ENCODE measurements at regions not wholly inside any gene's neighbourhood (a gene's known extent, or its start where the extent isn't known, plus 50 kb on each side); places are given as distances from the start of the nearest gene placed in this dataset.
A peak's percentile ranks its signal among the peaks of the same experiment; 100 is the strongest.

DNA sequence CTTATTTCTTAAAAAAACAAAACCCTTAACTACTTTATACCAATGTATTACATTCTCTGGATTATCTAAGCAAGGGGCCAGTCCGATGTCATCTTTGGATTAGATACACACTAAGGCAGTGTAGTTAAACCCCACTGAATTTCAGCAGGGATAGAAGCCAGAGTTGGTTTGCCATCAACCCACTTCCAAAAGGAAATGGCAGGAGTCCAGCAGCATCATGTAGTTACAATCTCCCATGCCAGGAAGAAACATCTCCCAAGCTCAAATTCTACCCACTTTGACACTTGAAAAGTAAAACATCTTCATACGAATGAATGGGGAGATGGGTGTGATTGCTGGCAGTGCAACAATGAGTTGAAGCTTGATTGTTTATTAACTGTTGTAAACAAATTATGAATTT, 203.5 kb upstream of the PLXNC1 start:
- no peak for DNase-seq

GRCh38 chr12:93946542-93947150, 201.7 kb upstream of the PLXNC1 start:
- DNase-seq, result no peak

DNA sequence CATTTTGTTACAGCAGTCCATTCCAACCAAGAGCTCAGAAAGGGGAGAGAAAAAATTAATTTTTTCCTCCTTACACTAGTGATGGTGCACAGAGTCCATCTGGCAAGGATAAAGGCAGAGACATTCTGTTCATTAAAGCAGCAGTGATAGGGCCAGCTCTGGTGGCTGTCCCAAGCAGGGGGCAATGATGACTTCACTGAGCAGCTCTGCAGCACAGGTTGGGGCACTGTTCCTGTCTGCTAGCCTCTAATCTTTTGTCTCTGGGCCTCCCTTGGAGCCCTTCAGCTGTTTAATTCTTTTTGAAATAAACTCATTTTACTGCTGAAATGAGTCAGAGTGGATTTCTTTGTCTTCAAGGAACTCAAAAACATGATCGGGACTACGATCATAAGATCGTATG, 200.9 kb upstream of the PLXNC1 start:
- no peak for DNase-seq

DNA sequence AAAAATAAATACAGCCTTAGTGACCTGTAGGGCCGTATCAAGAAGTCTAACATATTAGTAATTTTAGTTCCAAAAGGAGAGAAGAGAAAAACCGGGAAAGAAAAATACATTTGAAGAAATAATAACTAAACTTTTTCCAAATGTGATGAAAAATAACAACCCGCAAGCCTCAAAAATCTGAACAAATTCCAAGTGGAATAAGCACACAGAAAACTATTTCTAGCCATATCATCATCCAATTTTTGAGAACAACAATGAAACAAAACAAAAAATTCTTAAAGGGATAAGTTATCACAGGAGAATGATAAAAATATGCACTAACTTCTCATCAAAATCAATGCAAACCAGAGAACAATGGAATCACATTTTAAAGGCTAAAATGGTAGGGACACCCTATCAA, 198.1 kb upstream of the PLXNC1 start:
- DNase-seq, result no peak

GRCh38 chr12:93954166-93955112, 193.9 kb upstream of the PLXNC1 start:
- DNase-seq, result no peak

- no peak for DNase-seq
Measured at GRCh38 chr12:93956551-93956950, 191.8 kb upstream of the PLXNC1 start.

DNA sequence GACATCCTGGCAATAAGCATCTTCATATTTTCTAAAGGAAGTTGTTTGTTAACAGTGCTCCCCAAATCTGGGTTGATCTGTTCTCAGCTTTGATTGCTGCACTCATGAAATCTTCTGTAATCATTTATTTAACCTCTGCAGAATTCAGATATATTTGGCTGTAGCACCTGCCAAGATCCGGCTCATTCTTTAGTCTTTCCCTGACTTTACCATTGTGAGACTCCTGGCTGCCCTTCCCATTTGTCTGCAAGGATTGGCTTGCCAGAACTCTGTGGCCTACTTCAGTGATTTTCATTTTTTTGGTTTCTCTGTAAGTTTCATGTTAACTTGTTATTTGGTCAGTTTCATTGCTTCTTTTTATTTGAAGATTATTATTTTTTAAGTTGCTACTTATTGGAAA, 191.2 kb upstream of the PLXNC1 start:
- no peak for DNase-seq

DNA sequence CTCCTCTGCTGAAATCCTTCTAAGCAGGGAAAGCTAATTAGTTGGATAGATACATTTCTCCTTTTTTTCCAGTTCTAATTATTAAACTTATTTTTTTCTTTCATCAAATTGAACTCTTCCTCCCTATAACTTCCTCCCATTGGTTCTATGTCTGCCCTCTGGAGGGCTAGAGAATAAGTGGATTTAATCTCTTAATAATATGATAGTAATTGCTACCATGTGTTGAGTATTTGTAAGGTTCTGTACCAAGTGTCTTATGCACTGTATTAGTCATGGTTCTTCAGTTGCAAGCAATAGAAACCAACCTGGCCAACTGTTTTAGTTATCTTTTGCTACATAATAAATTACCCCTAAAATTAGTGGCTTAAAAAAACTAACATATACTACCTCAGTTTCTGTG, 190.5 kb upstream of the PLXNC1 start:
- no peak for DNase-seq

DNA sequence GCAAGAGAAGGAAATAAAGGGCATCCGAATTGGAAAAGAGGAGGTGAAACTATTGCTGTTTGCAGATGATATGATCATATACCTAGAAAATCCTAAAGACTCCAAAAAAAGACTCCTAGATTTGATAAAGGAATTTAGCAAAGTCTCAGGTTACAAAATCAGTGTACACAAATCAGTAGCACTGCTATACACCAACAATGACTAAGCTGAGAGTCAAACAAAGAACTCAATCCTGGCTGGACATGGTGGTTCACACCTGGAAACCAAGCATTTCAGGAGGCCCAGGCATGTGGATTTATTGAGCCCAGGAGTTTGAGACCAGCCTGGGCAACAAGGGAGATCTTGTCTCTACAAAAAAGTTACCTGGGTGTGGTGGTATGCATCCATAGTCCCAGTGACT, 188.7 kb upstream of the PLXNC1 start:
- DNase-seq, result no peak

DNA sequence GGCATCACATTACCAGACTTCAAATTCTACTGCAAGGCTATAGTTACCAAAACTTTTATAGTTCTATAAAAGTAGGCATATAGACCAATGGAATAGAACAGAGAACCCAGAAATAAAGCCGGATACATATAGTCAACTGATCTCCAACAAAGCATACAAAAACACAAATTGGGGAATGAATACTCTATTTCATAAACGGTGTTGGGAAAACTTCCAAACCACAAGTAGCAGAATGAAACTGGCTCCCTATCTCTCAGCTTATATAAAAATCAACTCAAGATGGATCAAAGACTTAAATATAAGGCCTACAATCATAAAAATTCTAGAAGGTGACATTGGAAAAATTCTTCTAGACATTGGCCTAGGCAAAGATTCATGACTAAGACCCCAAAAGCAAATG, 187.9 kb upstream of the PLXNC1 start:
- no peak for DNase-seq

DNA sequence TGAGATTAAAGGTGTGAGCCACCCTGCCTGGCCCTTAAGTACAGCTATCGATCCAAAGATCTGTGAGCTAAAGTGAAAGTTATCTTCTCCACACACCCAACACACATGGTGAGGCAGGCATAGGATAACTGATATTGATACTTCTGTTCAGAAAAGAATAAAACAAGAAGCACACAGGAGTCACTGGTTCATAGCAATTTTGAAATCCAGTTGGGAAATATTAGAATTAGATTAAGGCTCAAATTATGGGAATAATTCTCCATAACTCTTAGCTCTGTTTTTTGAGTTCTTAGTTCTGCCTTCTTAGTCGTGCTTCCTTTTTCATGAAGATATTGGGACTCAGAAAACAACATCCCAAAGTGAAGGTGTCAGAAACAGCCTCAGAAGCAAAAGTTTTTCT, 186.0 kb upstream of the PLXNC1 start:
- no peak for DNase-seq

DNA sequence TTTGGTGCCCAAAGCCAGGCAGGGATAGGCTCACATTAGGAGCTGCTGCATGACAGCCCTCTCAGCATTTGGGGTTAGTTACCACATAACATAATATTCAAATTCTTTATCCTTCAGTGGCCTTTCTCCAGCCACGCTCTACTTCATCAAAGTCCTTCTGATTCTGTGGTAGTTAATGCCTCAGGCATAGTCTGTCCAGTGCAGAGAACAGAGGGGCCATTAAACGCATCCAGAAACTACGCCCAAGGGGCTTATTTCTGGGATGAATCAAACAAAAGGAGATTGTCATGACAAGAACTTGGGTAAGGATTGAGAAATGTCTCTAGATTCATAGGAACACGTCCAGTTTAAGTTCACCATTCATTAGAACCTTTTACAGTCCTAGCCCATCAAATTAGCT, 183.4 kb upstream of the PLXNC1 start:
- no peak for DNase-seq

- no peak for DNase-seq
Measured at GRCh38 chr12:93966516-93967133, 181.8 kb upstream of the PLXNC1 start.

DNA sequence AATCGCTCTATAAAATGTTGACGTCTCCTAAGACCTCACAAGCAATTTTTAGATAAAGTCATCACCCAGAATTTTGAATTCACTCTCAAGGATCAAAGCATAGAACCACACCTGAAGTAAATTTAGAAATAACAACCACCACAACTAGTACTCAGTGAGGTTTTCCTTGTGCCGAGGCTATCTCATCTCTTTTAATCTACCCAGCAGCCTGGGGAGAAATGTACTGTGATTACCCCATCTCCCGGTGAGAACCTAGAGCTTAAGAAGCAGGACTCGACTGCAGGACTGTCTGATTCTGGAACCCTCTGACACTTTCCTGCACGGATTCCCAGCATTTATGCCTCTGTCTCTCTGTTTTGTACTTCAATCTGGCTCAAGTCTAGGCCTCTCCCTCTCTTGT, 180.9 kb upstream of the PLXNC1 start:
- no peak for DNase-seq

DNA sequence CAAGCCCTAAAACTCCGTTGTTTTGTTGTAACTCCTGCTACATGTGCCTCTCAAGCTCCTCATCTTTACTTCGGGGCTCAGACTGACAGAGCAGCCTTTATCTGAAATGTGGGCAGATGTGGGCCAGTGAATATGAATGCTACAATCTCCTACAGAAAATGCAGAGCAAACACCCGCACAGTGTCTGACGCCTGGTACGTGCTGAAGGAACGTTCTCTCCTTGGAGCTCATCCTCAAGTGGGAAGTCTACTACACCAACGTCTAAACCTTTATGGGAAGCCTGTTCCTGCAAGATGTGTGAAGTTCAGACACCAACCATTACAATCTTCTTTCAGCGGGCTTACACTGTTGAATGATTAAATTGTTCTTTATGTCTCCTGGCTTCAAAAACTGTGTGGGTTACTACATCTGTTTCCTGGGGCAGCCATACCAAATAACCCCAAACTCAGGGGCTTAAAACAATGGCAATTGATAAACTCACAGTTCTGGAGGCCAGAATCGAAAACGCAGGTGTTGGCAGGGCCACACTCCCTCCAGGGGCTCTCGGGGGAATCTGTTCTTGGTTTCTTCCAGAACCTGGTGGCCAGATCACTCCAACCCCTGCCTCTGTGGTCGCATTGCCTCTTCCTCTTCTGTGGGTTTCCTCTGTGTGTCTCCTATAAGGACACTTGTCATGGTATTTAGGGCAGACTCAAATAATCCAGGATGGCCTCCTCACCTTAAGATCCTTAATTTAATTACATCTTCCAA, 179.7 kb upstream of the PLXNC1 start:
- no peak for DNase-seq

GRCh38 chr12:93970900-93971688, 177.3 kb upstream of the PLXNC1 start:
- peak; percentile 11 for DNase-seq

GRCh38 chr12:93972411-93973208, 175.8 kb upstream of the PLXNC1 start:
- no peak for DNase-seq

DNA sequence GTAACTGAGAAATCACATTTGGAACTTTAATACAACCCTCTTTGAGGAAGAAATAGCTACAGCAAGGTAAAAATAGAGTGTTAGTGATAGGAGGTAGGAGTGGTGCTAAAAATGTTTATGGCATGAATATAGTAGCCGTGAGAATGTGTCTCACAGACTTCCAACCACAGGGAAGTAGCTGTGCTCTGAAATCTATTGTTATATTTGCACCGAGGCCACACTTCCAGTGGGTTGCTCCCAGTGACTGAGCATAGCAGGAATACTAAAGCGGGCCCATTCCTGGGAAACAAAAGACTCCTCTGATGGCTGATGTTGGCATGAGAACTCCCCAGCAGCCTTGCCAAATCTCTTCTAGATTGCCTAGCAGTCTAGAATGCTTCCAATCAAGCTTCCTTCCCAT, 174.1 kb upstream of the PLXNC1 start:
- no peak for DNase-seq

- DNase-seq, result no peak
Measured at GRCh38 chr12:93976024-93976423, 172.4 kb upstream of the PLXNC1 start.

GRCh38 chr12:93977081-93977480, 171.3 kb upstream of the PLXNC1 start:
- no peak for DNase-seq

- no peak for DNase-seq
Measured at GRCh38 chr12:93978553-93978952, 169.8 kb upstream of the PLXNC1 start.

- DNase-seq, result no peak
Measured at GRCh38 chr12:93979189-93979588, 169.2 kb upstream of the PLXNC1 start.

Data from NCI-H1048 (cell line).